T-helper 2 cell treated with Interferon-gamma antibody and Interleukin-4, amounts not matched to agents 5 μg/mL and 100 μg/mL, for 36 hours (primary cell): ENCODE measurements at regions not wholly inside any gene's neighbourhood (a gene's known extent, or its start where the extent isn't known, plus 50 kb on each side); places are given as distances from the start of the nearest gene placed in this dataset.
"Not testable (repeated sequence)": the region's sequence is repeated elsewhere in the genome, so short reads cannot be mapped to it uniquely, and the experiment has no call there.

ENCODE experiments used
- DNase-seq: peaks from one replicate; pipeline ENCODE4 v3.0.0; 2021; ENCODE audit warnings: low spot score
- H3K27ac Mint-ChIP-seq: one replicate; pipeline ENCODE4 v1.8.0; 2021; ENCODE audit warnings: mild to moderate bottlenecking, mixed read lengths
- H3K27me3 Mint-ChIP-seq: one replicate; pipeline ENCODE4 v1.8.0; 2021; ENCODE audit warnings: low read depth, mixed read lengths
- H3K36me3 Mint-ChIP-seq: one replicate; pipeline ENCODE4 v1.8.0; 2021; ENCODE audit warnings: low read depth, mixed read lengths
- H3K4me1 Mint-ChIP-seq: one replicate; pipeline ENCODE4 v1.8.0; 2021; ENCODE audit warnings: low read depth, mixed read lengths
- H3K4me3 Mint-ChIP-seq: one replicate; pipeline ENCODE4 v1.8.0; 2022; ENCODE audit warnings: mild to moderate bottlenecking, moderate library complexity, mixed read lengths
- H3K9me3 Mint-ChIP-seq: one replicate; pipeline ENCODE4 v1.8.0; 2021; ENCODE audit warnings: mixed read lengths

DNA sequence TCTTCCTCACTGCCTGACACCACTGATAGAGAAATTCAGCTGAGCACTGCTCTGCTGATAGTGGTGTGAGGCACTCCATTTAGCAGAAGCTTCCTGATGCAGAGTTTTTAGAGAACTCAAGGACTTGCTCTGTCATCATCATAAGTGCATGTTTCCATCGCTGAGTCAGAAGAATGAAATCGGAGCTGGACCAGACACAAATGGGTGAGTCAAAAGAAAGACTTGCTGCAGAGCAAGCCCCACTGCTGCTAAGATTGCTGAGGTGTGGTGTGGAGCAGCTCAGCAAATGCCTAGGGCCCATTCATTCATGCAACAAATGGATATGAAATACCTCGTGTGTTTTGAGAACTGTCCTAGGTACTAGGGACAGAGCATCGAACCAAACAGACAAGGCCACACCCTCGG lies 410.2 kb upstream of the SLC30A5 start:
- no peak overlapping the region for H3K27ac Mint-ChIP-seq
- H3K9me3 Mint-ChIP-seq: no peaks in the 10 kb centered on the region
- no peaks in the 10 kb centered on the region for H3K36me3 Mint-ChIP-seq
- H3K4me3 Mint-ChIP-seq: no peak overlapping the region
- peaks cover 22% of the 10 kb centered on the region for H3K27me3 Mint-ChIP-seq
- DNase-seq: no peak
- H3K4me1 Mint-ChIP-seq: no peaks in the 10 kb centered on the region

DNA sequence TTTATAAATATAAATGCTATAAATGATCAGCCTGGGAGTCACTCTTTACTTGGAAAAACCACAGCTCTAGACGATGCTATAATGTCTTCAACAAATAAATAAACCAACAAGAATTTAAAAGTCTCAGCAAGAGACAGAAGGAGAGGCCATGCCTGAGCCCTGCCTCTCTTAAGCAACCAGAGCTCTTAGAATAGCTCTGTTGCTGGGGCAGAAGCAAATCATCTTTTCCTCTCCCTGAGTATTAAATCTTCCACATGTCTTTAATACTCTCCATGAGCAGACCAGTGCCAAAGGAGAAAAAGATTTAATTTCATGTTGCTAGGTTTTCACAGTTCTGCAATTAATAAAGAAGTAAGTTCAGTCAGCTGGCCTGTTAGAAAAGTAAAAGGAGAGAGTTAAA lies 408.0 kb upstream of the SLC30A5 start:
- no peak for DNase-seq
- Mint-ChIP-seq H3K27ac (no peak overlapping the region), H3K4me1 (no peaks in the 10 kb centered on the region), H3K9me3 (no peaks in the 10 kb centered on the region), H3K36me3 (no peaks in the 10 kb centered on the region), H3K27me3 (peaks cover 22% of the 10 kb centered on the region), H3K4me3 (no peak overlapping the region)

DNA sequence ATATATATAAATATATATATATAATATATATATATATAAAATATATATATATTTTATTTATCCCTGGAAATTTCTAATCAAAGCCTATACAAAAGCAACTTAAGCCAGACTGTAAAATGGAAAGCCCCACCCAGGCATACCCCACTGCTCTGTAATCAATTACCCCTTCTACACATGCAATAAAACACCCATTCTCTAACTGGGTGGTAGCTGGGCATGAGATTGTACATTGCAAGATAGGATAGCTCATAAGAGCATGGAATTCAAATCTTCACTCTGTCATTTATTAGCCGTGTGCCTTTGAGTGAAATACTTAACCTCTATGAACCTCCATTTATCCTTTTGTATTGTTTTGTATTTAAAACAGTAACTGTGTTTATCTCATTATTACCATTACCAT lies 405.3 kb upstream of the SLC30A5 start:
- peaks cover 6% of the 10 kb centered on the region for H3K9me3 Mint-ChIP-seq
- no peaks in the 10 kb centered on the region for H3K4me1 Mint-ChIP-seq
- H3K27me3 Mint-ChIP-seq: peaks cover 14% of the 10 kb centered on the region
- H3K27ac Mint-ChIP-seq: no peak overlapping the region
- H3K4me3 Mint-ChIP-seq: no peak overlapping the region
- no peaks in the 10 kb centered on the region for H3K36me3 Mint-ChIP-seq
- DNase-seq: no peak

DNA sequence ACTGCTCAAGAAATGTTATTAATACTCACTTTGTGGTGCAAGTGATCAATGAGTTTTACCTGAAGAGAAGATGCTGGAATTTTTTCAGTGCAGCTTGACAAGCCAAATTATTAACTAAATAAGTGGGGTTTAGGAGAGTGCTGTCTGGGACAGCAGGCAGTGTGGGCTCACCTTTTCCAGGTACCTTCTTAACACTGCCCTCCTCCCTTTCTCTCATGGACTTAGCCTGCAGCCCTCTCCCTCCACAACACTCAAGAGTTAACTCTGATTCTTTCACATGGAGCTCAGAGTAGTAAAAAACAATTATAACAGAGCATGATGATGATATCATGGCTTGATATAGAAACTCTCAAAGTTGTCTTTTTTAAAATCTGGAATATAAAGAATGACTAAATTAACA lies 404.8 kb upstream of the SLC30A5 start:
- no peak overlapping the region for H3K27ac Mint-ChIP-seq
- DNase-seq: no peak
- peaks cover 6% of the 10 kb centered on the region for H3K9me3 Mint-ChIP-seq
- peaks cover 14% of the 10 kb centered on the region for H3K27me3 Mint-ChIP-seq
- no peak overlapping the region for H3K4me3 Mint-ChIP-seq
- H3K4me1 Mint-ChIP-seq: no peaks in the 10 kb centered on the region
- H3K36me3 Mint-ChIP-seq: no peaks in the 10 kb centered on the region

DNA sequence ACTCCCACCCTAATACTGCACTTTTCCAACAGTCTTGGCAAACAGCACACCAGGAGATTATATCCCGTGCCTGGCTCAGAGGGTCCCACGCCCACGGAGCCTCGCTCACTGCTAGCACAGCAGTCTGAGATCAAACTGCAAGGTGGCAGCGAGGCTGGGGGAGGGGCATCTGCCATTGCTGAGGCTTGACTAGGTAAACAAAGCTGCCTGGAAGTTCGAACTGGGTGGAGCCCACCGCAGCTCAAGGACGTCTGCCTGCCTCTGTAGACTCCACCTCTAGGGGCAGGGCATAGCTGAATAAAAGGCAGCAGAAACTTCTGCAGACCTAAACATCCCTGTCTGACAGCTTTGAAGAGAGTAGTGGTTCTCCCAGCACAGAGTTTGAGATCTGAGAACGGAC lies 401.9 kb upstream of the SLC30A5 start:
- not testable (repeated sequence) for DNase-seq

DNA sequence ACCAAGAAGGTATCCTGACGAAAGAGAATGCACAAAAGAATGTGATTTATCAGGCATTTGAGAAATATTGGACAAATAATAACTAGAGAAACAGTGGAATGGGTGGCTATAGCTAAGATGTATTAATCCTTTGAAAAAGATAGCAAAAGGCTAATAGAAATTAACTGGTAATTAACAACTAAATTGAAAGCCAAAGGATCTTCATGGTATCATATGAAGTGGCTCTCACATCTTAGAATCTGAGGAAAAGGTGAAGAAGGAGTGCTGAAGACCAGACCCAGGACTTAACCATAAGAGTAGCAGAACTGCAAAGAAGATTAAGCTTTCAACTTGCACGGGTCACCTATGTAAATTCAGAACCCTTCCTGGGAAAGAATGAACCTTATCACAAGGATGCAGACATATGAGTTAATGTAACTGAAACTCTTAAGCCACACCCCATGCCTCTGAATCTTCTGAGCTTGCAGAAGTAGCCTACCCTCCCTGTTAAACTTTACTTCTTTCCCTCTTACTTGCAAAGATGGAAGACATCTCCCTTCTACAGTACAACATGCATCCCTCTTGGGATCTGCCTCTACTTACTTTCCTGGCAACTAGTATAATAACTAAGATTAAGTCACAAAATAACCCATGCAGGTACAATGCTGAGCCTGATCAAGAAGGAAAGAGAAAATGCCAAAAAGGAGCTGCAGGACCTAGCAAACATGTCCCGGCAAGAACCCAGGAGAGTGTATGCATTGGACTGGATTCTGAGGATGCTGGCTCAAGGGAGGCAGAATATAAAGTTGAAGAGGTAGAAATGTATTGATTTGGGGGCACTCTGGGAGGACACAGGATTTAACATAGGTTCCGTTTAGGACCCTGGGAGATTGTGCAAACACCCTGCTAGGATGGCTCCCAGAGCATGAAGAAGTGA lies 395.5 kb upstream of the SLC30A5 start:
- DNase-seq: no peak
- Mint-ChIP-seq H3K27ac (no peak overlapping the region), H3K9me3 (peaks cover 5% of the 10 kb centered on the region), H3K27me3 (peaks cover 8% of the 10 kb centered on the region), H3K4me1 (no peaks in the 10 kb centered on the region), H3K4me3 (no peak overlapping the region), H3K36me3 (no peaks in the 10 kb centered on the region)

More for the DNA sequence above, 401.9 kb upstream of the SLC30A5 start:
- H3K27ac Mint-ChIP-seq, H3K4me1 Mint-ChIP-seq, H3K36me3 Mint-ChIP-seq, H3K27me3 Mint-ChIP-seq, H3K9me3 Mint-ChIP-seq, H3K4me3 Mint-ChIP-seq: not testable (repeated sequence)

DNA sequence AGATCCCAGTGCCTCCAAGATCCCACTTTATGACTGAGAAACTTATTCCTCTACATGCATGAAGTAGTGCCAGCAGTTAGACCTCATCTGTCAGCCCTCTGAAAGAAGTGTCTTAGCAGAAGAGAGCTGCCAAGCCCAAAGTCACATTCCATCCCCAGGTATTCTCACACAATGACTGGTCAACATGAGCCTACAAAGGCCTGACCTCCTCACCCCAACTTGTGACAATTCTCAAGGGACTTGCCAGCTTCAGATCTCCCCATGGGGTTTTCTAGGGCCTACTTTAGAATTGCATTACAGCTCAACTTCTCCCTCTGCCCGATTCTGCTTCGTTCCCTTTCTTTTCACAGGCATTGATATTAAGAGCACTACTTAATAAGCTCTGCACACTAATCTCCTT lies 393.8 kb upstream of the SLC30A5 start:
- no peak for DNase-seq
- H3K4me1 Mint-ChIP-seq: no peaks in the 10 kb centered on the region

DNA sequence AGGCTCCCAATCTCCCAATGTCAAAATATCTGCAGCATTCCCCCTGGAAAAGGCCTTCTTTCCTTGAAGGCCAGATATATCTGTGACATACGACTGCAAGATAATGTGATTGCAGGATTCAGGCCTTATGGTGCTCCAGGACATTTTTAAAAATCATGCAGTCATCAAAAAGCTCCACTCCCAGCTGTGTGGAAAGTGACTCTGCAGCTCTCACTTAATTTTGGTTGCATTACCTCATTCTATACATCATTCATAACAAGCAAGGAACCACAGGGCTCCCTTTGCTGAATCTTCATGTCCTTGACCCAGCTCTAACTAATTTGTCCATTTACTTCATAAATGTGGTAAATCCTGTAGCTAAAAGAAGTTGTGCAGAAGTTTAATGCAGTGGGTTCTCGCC lies 386.2 kb upstream of the SLC30A5 start:
- no peak overlapping the region for H3K4me3 Mint-ChIP-seq
- no peaks in the 10 kb centered on the region for H3K36me3 Mint-ChIP-seq
- DNase-seq: no peak
- peaks cover 16% of the 10 kb centered on the region for H3K9me3 Mint-ChIP-seq
- peaks cover 20% of the 10 kb centered on the region for H3K4me1 Mint-ChIP-seq
- H3K27me3 Mint-ChIP-seq: peaks cover 14% of the 10 kb centered on the region
- no peak overlapping the region for H3K27ac Mint-ChIP-seq

More for the DNA sequence above, 393.8 kb upstream of the SLC30A5 start:
- Mint-ChIP-seq H3K27ac (no peak overlapping the region), H3K36me3 (no peaks in the 10 kb centered on the region), H3K9me3 (peaks cover 7% of the 10 kb centered on the region), H3K27me3 (peaks cover 6% of the 10 kb centered on the region), H3K4me3 (no peak overlapping the region)

DNA sequence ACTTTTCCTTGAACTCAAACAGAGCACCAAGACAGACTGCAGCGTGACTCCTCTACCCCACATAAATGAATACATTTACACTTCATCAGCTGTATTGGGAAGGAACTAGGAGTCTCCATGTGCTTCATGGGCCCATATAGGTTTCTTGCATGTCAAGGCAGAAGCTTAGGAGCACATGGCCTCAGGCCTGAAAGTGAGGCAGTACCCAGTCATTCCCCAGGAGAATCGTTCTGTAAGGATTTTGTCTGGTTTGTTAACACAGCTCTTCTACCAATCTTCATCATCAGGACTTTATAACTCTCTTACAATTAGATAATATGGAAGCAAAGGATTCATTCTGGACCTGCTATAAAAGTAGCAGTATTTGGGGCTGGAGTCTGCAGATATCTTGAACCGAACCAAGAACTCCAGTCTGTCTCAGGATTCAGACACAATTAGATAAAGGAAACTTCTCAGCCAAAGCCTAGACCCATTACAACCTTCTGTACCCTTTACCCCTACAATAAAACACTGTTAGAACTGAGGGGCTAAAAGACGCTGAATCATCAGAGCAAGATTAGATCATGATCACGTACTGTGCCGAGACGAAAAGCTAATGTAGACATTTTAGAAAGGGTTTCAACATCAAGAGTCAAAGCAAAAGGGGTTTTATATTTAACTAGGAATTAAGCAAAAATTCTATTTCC lies 385.5 kb upstream of the SLC30A5 start:
- Mint-ChIP-seq H3K4me3 (no peak overlapping the region), H3K9me3 (peaks cover 16% of the 10 kb centered on the region), H3K36me3 (no peaks in the 10 kb centered on the region), H3K27me3 (peaks cover 14% of the 10 kb centered on the region), H3K27ac (no peak overlapping the region), H3K4me1 (peaks cover 24% of the 10 kb centered on the region)
- DNase-seq: no peak

DNA sequence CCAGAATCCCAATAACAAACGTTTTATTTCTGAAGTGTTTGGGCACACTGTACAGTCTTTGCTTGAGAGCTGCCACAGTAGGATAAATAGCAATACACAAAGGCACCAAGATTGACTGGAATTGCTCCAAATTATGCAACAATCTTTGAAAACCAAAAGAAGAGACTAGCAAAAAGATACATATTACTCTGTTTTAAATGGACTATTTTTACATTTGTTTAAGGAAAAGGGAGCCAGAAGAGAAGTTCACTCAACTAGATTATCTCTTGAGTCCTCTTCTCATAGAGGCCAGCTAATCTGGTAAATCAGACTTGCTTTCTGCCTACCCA lies 385.0 kb upstream of the SLC30A5 start:
- no peak for DNase-seq
- H3K27ac Mint-ChIP-seq: no peak overlapping the region

DNA sequence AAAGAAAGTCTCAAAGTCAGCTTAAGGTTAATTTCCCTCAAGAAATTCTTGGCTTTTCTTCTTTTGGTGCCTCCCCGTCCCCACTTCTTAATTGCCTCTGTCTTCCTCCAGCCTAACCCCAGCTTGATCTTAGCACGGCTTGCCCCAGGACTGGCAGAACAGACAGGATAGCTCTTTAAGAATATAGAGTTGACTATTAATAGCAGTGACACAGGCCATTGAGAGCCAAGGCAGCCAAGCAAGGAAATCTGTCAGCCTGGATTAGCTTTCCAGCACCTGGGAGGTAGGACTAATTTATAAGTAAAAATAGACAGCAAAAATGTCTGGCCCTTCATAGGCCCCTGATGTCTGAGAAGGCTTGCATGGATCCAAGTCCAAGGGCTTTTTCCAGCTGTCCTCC lies 384.6 kb upstream of the SLC30A5 start:
- peaks cover 14% of the 10 kb centered on the region for H3K27me3 Mint-ChIP-seq
- peaks cover 26% of the 10 kb centered on the region for H3K4me1 Mint-ChIP-seq
- no peak overlapping the region for H3K4me3 Mint-ChIP-seq
- no peak overlapping the region for H3K27ac Mint-ChIP-seq
- H3K9me3 Mint-ChIP-seq: peaks cover 16% of the 10 kb centered on the region
- no peaks in the 10 kb centered on the region for H3K36me3 Mint-ChIP-seq
- no peak for DNase-seq

More for the DNA sequence above, 385.0 kb upstream of the SLC30A5 start:
- Mint-ChIP-seq H3K9me3 (peaks cover 16% of the 10 kb centered on the region), H3K36me3 (no peaks in the 10 kb centered on the region), H3K4me1 (peaks cover 26% of the 10 kb centered on the region), H3K4me3 (no peak overlapping the region), H3K27me3 (peaks cover 14% of the 10 kb centered on the region)

DNA sequence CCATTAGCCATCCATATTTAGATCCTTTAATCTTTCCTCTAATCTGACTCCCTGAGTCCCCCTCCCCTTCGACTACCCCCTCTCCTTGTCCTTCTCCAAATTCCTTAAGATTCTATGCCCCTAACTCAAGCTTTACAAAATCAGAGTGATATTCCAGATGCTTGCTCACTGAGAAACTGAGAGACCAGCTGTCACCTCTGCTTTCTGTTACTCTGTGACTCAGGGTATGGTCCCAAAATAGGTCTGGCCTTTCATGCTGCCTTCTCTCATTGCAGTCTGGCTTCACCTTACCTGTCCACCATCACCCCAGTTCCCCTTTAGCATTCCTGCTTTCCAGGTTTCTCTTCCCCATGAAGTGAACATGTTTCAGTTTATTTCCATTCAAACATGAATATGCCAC lies 383.3 kb upstream of the SLC30A5 start:
- H3K27me3 Mint-ChIP-seq: peaks cover 9% of the 10 kb centered on the region
- no peaks in the 10 kb centered on the region for H3K36me3 Mint-ChIP-seq
- H3K4me1 Mint-ChIP-seq: peaks cover 28% of the 10 kb centered on the region
- H3K9me3 Mint-ChIP-seq: peaks cover 11% of the 10 kb centered on the region
- H3K4me3 Mint-ChIP-seq: no peak overlapping the region
- no peak for DNase-seq
- H3K27ac Mint-ChIP-seq: peak overlapping the region; percentile 88

DNA sequence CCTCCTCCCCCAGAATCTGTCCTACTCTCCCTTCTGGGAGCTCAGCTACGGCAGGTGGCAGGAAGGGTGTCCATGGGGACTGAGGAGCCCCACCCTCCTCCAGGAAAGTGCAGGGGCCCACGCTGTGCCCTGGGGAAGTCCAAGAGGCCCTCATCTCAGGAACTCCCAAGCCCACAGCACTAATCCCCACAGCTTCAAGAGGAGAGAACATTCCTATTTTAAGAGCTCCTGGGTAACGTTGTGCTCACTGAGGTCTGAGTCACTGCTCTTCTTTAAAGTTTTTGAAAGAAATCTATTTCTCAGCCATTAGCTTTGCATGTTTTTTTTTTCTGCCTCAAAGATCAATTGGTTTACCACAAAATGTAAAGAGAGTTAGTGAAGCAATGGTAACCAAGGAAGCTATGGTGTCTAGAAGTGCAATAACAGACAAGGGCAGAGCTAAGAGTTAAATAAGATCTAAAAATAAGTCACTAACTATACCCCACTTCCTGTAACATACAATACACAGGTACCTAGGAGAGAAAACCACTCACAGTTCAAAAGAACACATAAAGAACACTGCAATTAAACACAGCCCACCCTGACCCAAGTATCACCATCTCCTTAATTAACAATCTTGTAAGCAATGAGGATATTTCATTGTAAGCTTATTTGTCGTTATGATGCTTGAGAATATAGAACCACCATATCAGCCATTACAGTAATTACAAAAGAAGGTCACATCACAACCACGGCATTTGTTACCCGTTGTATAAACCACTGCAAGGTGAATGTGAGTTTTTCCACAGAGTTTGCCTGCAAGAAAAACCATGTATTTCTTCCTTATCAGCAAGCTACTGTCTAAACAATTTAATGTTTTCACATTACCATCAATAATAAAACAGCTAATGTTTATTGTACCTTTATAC lies 382.3 kb upstream of the SLC30A5 start:
- peak overlapping the region; percentile 88 for H3K27ac Mint-ChIP-seq
- H3K9me3 Mint-ChIP-seq: peaks cover 11% of the 10 kb centered on the region
- DNase-seq: no peak
- H3K4me3 Mint-ChIP-seq: peak overlapping the region; percentile 60
- H3K4me1 Mint-ChIP-seq: peaks cover 28% of the 10 kb centered on the region
- H3K36me3 Mint-ChIP-seq: no peaks in the 10 kb centered on the region
- peaks cover 7% of the 10 kb centered on the region for H3K27me3 Mint-ChIP-seq

DNA sequence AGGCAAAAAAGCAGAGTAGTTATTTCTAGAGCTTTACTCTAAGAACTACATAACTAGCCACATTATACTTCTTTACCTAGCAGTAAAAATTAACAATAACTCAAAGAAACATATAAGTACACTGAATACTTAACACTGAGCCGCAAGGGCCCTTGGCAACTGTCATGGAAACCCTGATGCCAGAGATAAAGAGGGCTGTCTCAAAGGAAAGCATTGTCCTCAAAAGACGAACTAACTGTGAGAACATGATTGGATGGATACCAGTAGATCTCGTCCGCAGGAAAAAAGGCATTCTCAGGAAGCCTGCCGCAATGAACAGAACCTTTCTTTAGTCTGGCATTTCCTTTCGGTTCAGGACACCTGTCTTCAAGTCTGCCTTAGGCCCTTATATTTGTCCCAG lies 379.0 kb upstream of the SLC30A5 start:
- Mint-ChIP-seq H3K4me1 (peaks cover 28% of the 10 kb centered on the region), H3K27me3 (no peaks in the 10 kb centered on the region), H3K4me3 (no peak overlapping the region), H3K27ac (no peak overlapping the region), H3K36me3 (no peaks in the 10 kb centered on the region), H3K9me3 (no peaks in the 10 kb centered on the region)
- DNase-seq: no peak
